Activated B cell treated with CpG ODN at 0.5 μM for 24 hours (primary cell): ENCODE measurements at regions not wholly inside any gene's neighbourhood (a gene's known extent, or its start where the extent isn't known, plus 50 kb on each side); places are given as distances from the start of the nearest gene placed in this dataset.

Experiments
- ATAC-seq: fragments of 200-7000 bp; cut with Tn5 transposase; one replicate; pipeline ENCODE4 v1.10.0; 2021; ENCODE audit warnings: low read depth, mild to moderate bottlenecking, moderate library complexity
- CTCF ChIA-PET: fragments of 350-600 bp; sonication (Branson Sonifier 250); formaldehyde crosslinking; loops from one replicate; lab custom pipeline; 2021; ENCODE audit warnings: antibody characterized with exemption; lab: Charles Lee
- POLR2A ChIA-PET: fragments of 350-600 bp; sonication (Branson Sonifier 250); formaldehyde crosslinking; loops from one replicate; lab custom pipeline; 2021; ENCODE audit warnings: antibody characterized with exemption; lab: Charles Lee
- DNase-seq: peaks from one replicate; pipeline ENCODE4 v3.0.0; 2022
- H3K27ac Mint-ChIP-seq: one replicate; pipeline ENCODE4 v1.8.0; 2020; ENCODE audit warnings: mixed read lengths
- H3K27me3 Mint-ChIP-seq: one replicate; pipeline ENCODE4 v1.8.0; 2021; ENCODE audit warnings: mixed read lengths
- H3K36me3 Mint-ChIP-seq: one replicate; pipeline ENCODE4 v1.8.0; 2021; ENCODE audit warnings: low read depth, mixed read lengths
- H3K4me1 Mint-ChIP-seq: one replicate; pipeline ENCODE4 v1.8.0; 2021; ENCODE audit warnings: mixed read lengths
- H3K4me3 Mint-ChIP-seq: one replicate; pipeline ENCODE4 v1.8.0; 2020; ENCODE audit warnings: mild to moderate bottlenecking, mixed read lengths
- H3K9me3 Mint-ChIP-seq: one replicate; pipeline ENCODE4 v1.8.0; 2020; ENCODE audit warnings: mixed read lengths
- CTCF ChIP-seq: fragments of 200-600 bp; IDR thresholded peaks from one replicate; pipeline ENCODE4 v1.8.0; 2022; ENCODE audit warnings: antibody characterized with exemption, mild to moderate bottlenecking
- intact Hi-C: fragments of 100-400 bp; cut with micrococcal nuclease; formaldehyde crosslinking; loops from one replicate; pipeline ENCODE4 v1.15.1; 2024

- no peak for DNase-seq
- intact Hi-C loops: no loop called here
- ChIA-PET POLR2A (no interaction called here), CTCF (no interaction called here)
- Mint-ChIP-seq H3K4me1 (no peaks in the 10 kb centered on the region), H3K9me3 (no peaks in the 10 kb centered on the region), H3K36me3 (no peaks in the 10 kb centered on the region), H3K27me3 (no peaks in the 10 kb centered on the region), H3K4me3 (no peak overlapping the region), H3K27ac (no peak overlapping the region)
- no peak for ATAC-seq
- TF ChIP-seq CTCF: no peak
Observed at GRCh38 chr5:39880985-39881384, 456.2 kb upstream of the DAB2 start.

- H3K9me3 Mint-ChIP-seq: no peaks in the 10 kb centered on the region
- H3K27me3 Mint-ChIP-seq: no peaks in the 10 kb centered on the region
- H3K27ac Mint-ChIP-seq: no peak overlapping the region
- intact Hi-C loops: no loop called here
- no peak for ATAC-seq
- TF ChIP-seq CTCF: no peak
- CTCF ChIA-PET: no interaction called here
- H3K4me3 Mint-ChIP-seq: no peak overlapping the region
- DNase-seq: no peak
- no peaks in the 10 kb centered on the region for H3K36me3 Mint-ChIP-seq
- POLR2A ChIA-PET: no interaction called here
- H3K4me1 Mint-ChIP-seq: no peaks in the 10 kb centered on the region
Observed at GRCh38 chr5:39877479-39877878, 452.7 kb upstream of the DAB2 start.

- DNase-seq (no peak), ATAC-seq (no peak)
- ChIA-PET CTCF (no interaction called here), POLR2A (no interaction called here)
- H3K27me3 Mint-ChIP-seq: no peaks in the 10 kb centered on the region
- intact Hi-C loops: no loop called here
- H3K27ac Mint-ChIP-seq: no peak overlapping the region
- no peak for TF ChIP-seq CTCF
- H3K4me1 Mint-ChIP-seq: no peaks in the 10 kb centered on the region
- H3K36me3 Mint-ChIP-seq: no peaks in the 10 kb centered on the region
- no peaks in the 10 kb centered on the region for H3K9me3 Mint-ChIP-seq
- no peak overlapping the region for H3K4me3 Mint-ChIP-seq
Observed at GRCh38 chr5:39876146-39876545, 451.4 kb upstream of the DAB2 start.

- Mint-ChIP-seq H3K4me3 (no peak overlapping the region), H3K9me3 (peaks cover 13% of the 10 kb centered on the region), H3K27ac (no peak overlapping the region), H3K4me1 (no peaks in the 10 kb centered on the region), H3K36me3 (no peaks in the 10 kb centered on the region), H3K27me3 (no peaks in the 10 kb centered on the region)
- ChIA-PET CTCF (no interaction called here), POLR2A (no interaction called here)
- ATAC-seq: no peak
- no peak for DNase-seq
- no peak for TF ChIP-seq CTCF
- intact Hi-C loops: no loop called here
Observed at GRCh38 chr5:39870137-39870536, 445.4 kb upstream of the DAB2 start.

GRCh38 chr5:39869396-39869795, 444.6 kb upstream of the DAB2 start:
- ChIA-PET CTCF (no interaction called here), POLR2A (no interaction called here)
- Mint-ChIP-seq H3K9me3 (peaks cover 13% of the 10 kb centered on the region), H3K27ac (no peak overlapping the region), H3K36me3 (no peaks in the 10 kb centered on the region), H3K27me3 (no peaks in the 10 kb centered on the region), H3K4me3 (no peak overlapping the region), H3K4me1 (no peaks in the 10 kb centered on the region)
- intact Hi-C loops: no loop called here
- TF ChIP-seq CTCF: no peak
- DNase-seq (no peak), ATAC-seq (no peak)
